CD4-positive, alpha-beta T cell (primary cell): ENCODE measurements at regions not wholly inside any gene's neighbourhood (a gene's known extent, or its start where the extent isn't known, plus 50 kb on each side); places are given as distances from the start of the nearest gene placed in this dataset.

Experiments used
- ATAC-seq: fragments of 200-7000 bp; cut with Tn5 transposase; one replicate; pipeline ENCODE4 v1.10.0; 2022; ENCODE audit warnings: mild to moderate bottlenecking; ENCODE audit not compliant: poor library complexity
- CTCF ChIA-PET: fragments of 350-600 bp; sonication (Branson Sonifier 250); formaldehyde crosslinking; loops from one replicate; lab custom pipeline; 2021; ENCODE audit warnings: antibody characterized with exemption, inconsistent platforms; lab: Charles Lee
- POLR2A ChIA-PET: fragments of 350-600 bp; sonication (Branson Sonifier 250); formaldehyde crosslinking; loops from one replicate; lab custom pipeline; 2021; ENCODE audit warnings: antibody characterized with exemption, inconsistent platforms; lab: Charles Lee
- DNase-seq, 14 experiments: peaks; one replicate each; pipeline ENCODE4 v3.0.0-alpha.2; 2013 to 2020; ENCODE audit warnings: mixed read lengths in 2 of 14
- H3K27ac ChIP-seq, 2 donors: one replicate each; pipeline versions ENCODE4 v1.5.1 to v1.7.0; 2013; ENCODE audit warnings: low read length in 2 of 2, low read depth in 1 of 2, mild to moderate bottlenecking in 1 of 2
- H3K27me3 ChIP-seq, 2 experiments: 1 replicate in 1 of 2; 2 replicates in 1 of 2; pipeline versions ENCODE4 v1.6.1 to v1.7.0; 2013; ENCODE audit warnings: low read length in 2 of 2, control low read depth in 1 of 2, mild to moderate bottlenecking in 1 of 2, moderate library complexity in 1 of 2; ENCODE audit not compliant: insufficient read depth in 2 of 2, control insufficient read depth in 1 of 2
- H3K36me3 ChIP-seq: one replicate; pipeline ENCODE4 v1.6.1; 2013; ENCODE audit warnings: low read length, control low read depth; ENCODE audit not compliant: insufficient read depth
- H3K4me1 ChIP-seq: one replicate; pipeline ENCODE4 v1.6.1; 2013; ENCODE audit warnings: low read length, control low read depth; ENCODE audit not compliant: insufficient read depth
- H3K4me3 ChIP-seq: one replicate; pipeline ENCODE4 v1.5.1; 2013; ENCODE audit warnings: mild to moderate bottlenecking, low read length, moderate library complexity
- H3K9me3 ChIP-seq, 2 experiments: 1 replicate in 1 of 2; 2 replicates in 1 of 2; pipeline versions ENCODE4 v1.6.1 to v1.7.0; 2013; ENCODE audit warnings: low read length in 2 of 2, mild to moderate bottlenecking in 2 of 2, control low read depth in 1 of 2, moderate library complexity in 1 of 2; ENCODE audit not compliant: control insufficient read depth in 1 of 2, insufficient read depth in 1 of 2
- H3K27ac Mint-ChIP-seq: one replicate; pipeline ENCODE4 v1.8.0; 2020; ENCODE audit warnings: mixed read lengths
- H3K27me3 Mint-ChIP-seq: one replicate; pipeline ENCODE4 v1.8.0; 2021; ENCODE audit warnings: mixed read lengths
- H3K36me3 Mint-ChIP-seq: one replicate; pipeline ENCODE4 v1.8.0; 2021; ENCODE audit warnings: low read depth, mixed read lengths
- H3K4me1 Mint-ChIP-seq: one replicate; pipeline ENCODE4 v1.8.0; 2021; ENCODE audit warnings: low read depth, mixed read lengths
- H3K4me3 Mint-ChIP-seq: one replicate; pipeline ENCODE4 v1.8.0; 2020; ENCODE audit warnings: mild to moderate bottlenecking, mixed read lengths
- H3K9me3 Mint-ChIP-seq: one replicate; pipeline ENCODE4 v1.8.0; 2020; ENCODE audit warnings: mixed read lengths
- CTCF ChIP-seq: fragments of 200-600 bp; IDR thresholded peaks from one replicate; pipeline ENCODE4 v1.8.0; 2022; ENCODE audit warnings: antibody characterized with exemption, mild to moderate bottlenecking
- intact Hi-C, 2 experiments: fragments of 100-400 bp; cut with DNase I in 1 of 2; cut with micrococcal nuclease in 1 of 2; formaldehyde crosslinking; loops; one replicate each; pipeline versions ENCODE4 v1.15.1 to v1.9.0; 2023 to 2025; cut with DNase I, micrococcal nuclease

- Mint-ChIP-seq H3K27me3 (peaks cover 18% of the 10 kb centered on the region), H3K4me1 (no peaks in the 10 kb centered on the region), H3K36me3 (no peaks in the 10 kb centered on the region), H3K27ac (no peak overlapping the region), H3K4me3 (no peak overlapping the region), H3K9me3 (no peaks in the 10 kb centered on the region)
- no peak for DNase-seq
- CTCF ChIA-PET, result no interaction called here
- Histone ChIP-seq H3K27ac (no peak overlapping the region), H3K27me3 (peaks cover 2 to 7% of the 10 kb centered on the region in 2 experiments), H3K9me3 (no peaks in the 10 kb centered on the region), H3K4me1 (no peaks in the 10 kb centered on the region), H3K4me3 (no peak overlapping the region), H3K36me3 (no peaks in the 10 kb centered on the region)
- no peak for ATAC-seq
- no peak for TF ChIP-seq CTCF
- intact Hi-C loops, result no loop called here
- POLR2A ChIA-PET, result no interaction called here
Observed at GRCh38 chr22:48251629-48252028, 1489.2 kb downstream of the TBC1D22A start.

- Mint-ChIP-seq H3K36me3 (no peaks in the 10 kb centered on the region), H3K27me3 (peaks cover 18% of the 10 kb centered on the region), H3K4me3 (no peak overlapping the region), H3K27ac (no peak overlapping the region), H3K4me1 (no peaks in the 10 kb centered on the region), H3K9me3 (no peaks in the 10 kb centered on the region)
- H3K27me3 ChIP-seq, result peaks cover 2 to 7% of the 10 kb centered on the region in 2 experiments
- no peaks in the 10 kb centered on the region for H3K9me3 ChIP-seq
- no peak overlapping the region for H3K27ac ChIP-seq
- ATAC-seq, result no peak
- no peak overlapping the region for H3K4me3 ChIP-seq
- no peaks in the 10 kb centered on the region for H3K36me3 ChIP-seq
- intact Hi-C loops, result no loop called here
- no peak for DNase-seq
- ChIA-PET CTCF (no interaction called here), POLR2A (no interaction called here)
- TF ChIP-seq CTCF, result no peak
- H3K4me1 ChIP-seq, result no peaks in the 10 kb centered on the region
Observed at GRCh38 chr22:48250937-48251530, 1488.6 kb downstream of the TBC1D22A start.

GRCh38 chr22:48250286-48250895 lies 1487.9 kb downstream of the TBC1D22A start:
- Mint-ChIP-seq H3K27me3 (peaks cover 18% of the 10 kb centered on the region), H3K4me3 (no peak overlapping the region), H3K27ac (no peak overlapping the region), H3K36me3 (no peaks in the 10 kb centered on the region), H3K9me3 (no peaks in the 10 kb centered on the region), H3K4me1 (no peaks in the 10 kb centered on the region)
- ATAC-seq (no peak), DNase-seq (no peak)
- Histone ChIP-seq H3K9me3 (no peaks in the 10 kb centered on the region), H3K27ac (no peak overlapping the region), H3K27me3 (peaks cover 2 to 7% of the 10 kb centered on the region in 2 experiments), H3K36me3 (no peaks in the 10 kb centered on the region), H3K4me1 (no peaks in the 10 kb centered on the region), H3K4me3 (no peak overlapping the region)
- no peak for TF ChIP-seq CTCF
- POLR2A ChIA-PET, result no interaction called here
- intact Hi-C loops, result no loop called here
- CTCF ChIA-PET, result no interaction called here
